Glutamatergic neuron (in vitro differentiated cells): ENCODE measurements at regions not wholly inside any gene's neighbourhood (a gene's known extent, or its start where the extent isn't known, plus 50 kb on each side); places are given as distances from the start of the nearest gene placed in this dataset.

ENCODE experiments used
- DNase-seq: peaks from one replicate; pipeline ENCODE4 v3.0.0; 2022
- H3K27ac Mint-ChIP-seq: one replicate; pipeline ENCODE4 v1.8.0; 2020; ENCODE audit warnings: mild to moderate bottlenecking, mixed read lengths, inconsistent platforms; ENCODE audit not compliant: unreplicated experiment
- H3K27me3 Mint-ChIP-seq: one replicate; pipeline ENCODE4 v1.8.0; 2020; ENCODE audit warnings: mild to moderate bottlenecking, moderate library complexity, mixed read lengths, inconsistent platforms; ENCODE audit not compliant: unreplicated experiment
- H3K36me3 Mint-ChIP-seq: one replicate; pipeline ENCODE4 v1.8.0; 2020; ENCODE audit warnings: mild to moderate bottlenecking, mixed read lengths, inconsistent platforms; ENCODE audit not compliant: unreplicated experiment
- H3K4me1 Mint-ChIP-seq: one replicate; pipeline ENCODE4 v1.8.0; 2020; ENCODE audit warnings: mild to moderate bottlenecking, low read depth, mixed read lengths, inconsistent platforms; ENCODE audit not compliant: unreplicated experiment
- H3K4me3 Mint-ChIP-seq: one replicate; pipeline ENCODE4 v1.8.0; 2020; ENCODE audit warnings: mild to moderate bottlenecking, mixed read lengths, inconsistent platforms; ENCODE audit not compliant: unreplicated experiment
- H3K9me3 Mint-ChIP-seq: one replicate; pipeline ENCODE4 v1.8.0; 2020; ENCODE audit warnings: mild to moderate bottlenecking, moderate library complexity, mixed read lengths, inconsistent platforms; ENCODE audit not compliant: unreplicated experiment
- TF ChIP-seq, protein P1 (sequence below): fragments of 200-600 bp; sonication (generic); IDR thresholded peaks from one replicate; pipeline ENCODE4 v1.5.0; 2021; ENCODE audit not compliant: partially characterized antibody, unreplicated experiment

DNA sequence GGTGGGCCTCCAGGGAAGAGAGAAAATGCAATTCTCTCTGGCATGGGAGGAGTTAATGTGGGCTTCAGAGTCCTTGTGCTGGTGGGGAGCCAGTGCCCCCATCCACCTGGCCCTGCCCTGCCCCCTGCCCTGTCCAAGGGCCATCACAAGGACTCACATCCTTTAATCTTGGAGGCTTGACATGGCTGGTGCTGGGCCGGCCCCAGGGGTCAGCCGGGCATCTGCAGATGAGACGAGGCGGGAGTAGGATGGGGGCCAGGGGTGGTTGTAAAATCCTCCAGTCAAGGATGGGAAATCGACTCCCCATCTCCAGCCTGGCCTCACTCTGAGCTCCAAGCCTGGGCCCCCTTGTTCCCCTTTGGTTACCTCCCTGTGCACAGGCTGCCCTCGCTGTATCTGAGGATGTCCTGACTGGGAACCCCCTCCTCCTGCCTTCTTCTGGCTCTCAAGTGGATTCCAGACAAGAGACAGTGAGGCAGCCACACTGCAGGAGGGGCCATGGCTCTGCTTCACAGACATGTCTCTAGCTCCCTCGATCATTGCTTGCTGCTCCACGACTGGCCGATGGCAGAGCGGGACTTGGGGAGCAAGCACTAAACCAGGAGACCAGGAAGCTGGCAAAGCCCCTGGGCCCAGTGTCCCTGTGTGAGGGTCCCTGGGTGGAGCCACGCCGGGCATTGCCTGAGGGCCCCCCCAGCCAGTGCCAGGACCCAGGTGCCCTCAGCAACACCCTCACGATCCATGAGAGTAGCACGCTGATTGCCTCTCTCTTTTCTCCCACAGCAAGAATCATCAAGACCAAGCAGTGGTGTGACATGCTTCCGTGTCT lies 1120.5 kb downstream of the BRD1 start:
- H3K4me1 Mint-ChIP-seq = no peaks in the 10 kb centered on the region
- TF ChIP-seq, protein P1, sequence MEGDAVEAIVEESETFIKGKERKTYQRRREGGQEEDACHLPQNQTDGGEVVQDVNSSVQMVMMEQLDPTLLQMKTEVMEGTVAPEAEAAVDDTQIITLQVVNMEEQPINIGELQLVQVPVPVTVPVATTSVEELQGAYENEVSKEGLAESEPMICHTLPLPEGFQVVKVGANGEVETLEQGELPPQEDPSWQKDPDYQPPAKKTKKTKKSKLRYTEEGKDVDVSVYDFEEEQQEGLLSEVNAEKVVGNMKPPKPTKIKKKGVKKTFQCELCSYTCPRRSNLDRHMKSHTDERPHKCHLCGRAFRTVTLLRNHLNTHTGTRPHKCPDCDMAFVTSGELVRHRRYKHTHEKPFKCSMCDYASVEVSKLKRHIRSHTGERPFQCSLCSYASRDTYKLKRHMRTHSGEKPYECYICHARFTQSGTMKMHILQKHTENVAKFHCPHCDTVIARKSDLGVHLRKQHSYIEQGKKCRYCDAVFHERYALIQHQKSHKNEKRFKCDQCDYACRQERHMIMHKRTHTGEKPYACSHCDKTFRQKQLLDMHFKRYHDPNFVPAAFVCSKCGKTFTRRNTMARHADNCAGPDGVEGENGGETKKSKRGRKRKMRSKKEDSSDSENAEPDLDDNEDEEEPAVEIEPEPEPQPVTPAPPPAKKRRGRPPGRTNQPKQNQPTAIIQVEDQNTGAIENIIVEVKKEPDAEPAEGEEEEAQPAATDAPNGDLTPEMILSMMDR = no peak
- peaks cover 6% of the 10 kb centered on the region for H3K36me3 Mint-ChIP-seq
- H3K9me3 Mint-ChIP-seq = peaks cover 7% of the 10 kb centered on the region
- H3K27me3 Mint-ChIP-seq = peaks cover 4% of the 10 kb centered on the region
- no peak for DNase-seq
- no peak overlapping the region for H3K4me3 Mint-ChIP-seq
- no peak overlapping the region for H3K27ac Mint-ChIP-seq

DNA sequence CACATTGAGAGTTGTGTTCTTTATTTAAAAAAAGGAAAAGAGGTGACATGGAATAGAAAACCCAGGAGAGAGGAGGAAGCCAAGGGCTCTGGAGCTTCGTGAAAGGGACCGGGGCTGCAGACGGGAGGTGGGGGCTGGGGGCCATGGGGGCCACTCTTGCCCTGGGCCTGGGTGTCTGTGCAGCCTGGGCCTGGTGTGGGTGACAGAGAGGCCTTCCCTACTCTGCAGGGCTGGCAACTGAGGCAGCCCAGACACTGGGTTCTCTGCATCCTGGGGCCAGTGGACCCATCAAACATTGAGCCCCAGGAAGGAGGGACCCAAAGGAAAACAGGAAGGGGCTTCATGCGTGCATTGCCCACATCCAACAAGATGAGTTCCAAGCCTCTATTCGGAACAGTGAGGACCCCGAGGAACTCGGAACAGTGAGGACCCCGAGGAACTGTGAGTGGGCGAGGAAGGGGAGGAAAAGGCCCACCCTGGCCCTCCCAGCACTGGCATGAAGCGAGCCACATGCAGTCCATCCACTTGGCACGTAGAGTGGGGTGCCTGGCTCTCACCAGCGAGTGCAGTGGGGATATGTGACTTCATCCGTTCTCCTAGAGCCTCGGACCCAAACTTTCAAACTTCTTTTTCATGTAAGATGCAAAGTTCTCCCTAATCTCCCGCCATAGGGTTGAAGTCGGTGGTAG lies 1121.6 kb downstream of the BRD1 start:
- H3K9me3 Mint-ChIP-seq = peaks cover 11% of the 10 kb centered on the region
- TF ChIP-seq, protein P1 = no peak
- peaks cover 7% of the 10 kb centered on the region for H3K27me3 Mint-ChIP-seq
- DNase-seq = no peak
- H3K27ac Mint-ChIP-seq = no peak overlapping the region
- no peaks in the 10 kb centered on the region for H3K4me1 Mint-ChIP-seq
- H3K36me3 Mint-ChIP-seq = peaks cover 6% of the 10 kb centered on the region
- no peak overlapping the region for H3K4me3 Mint-ChIP-seq

DNA sequence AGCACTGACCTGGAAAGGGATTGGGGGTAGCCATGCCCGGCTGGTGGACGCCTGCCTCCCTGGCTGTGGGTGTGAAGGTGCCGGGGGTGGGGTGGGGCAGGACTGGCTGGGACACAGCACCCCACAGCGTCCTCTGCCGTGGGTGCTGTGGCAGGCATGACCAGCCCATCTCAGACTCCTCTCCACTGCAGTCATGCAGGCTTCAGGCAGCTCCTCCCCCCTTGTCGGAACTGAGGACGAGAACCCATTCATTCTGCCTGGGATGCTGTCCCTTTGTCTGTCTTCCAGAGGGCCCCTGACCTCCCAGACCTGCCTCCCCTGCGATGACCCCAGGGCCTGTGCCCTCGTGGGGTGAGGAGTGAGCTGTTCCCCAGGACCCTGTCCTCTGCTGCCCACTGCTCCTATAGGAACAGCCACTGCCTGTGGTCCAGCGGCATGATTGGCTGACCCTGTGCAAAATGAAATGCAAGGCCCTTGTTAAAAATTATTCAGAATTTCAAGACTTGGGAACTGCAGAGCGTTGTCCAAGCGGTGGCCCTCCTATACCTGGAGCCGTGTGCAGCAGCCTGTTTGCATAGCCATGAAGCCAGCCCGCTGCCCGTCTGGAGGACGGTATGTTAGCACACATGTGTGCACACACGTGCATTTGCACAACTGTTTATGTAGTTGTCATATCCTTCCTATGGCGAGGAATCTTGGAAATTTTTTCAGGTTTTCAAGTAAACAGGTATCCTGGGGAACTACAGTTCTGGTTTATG lies 1122.3 kb downstream of the BRD1 start:
- Mint-ChIP-seq H3K4me1 (no peaks in the 10 kb centered on the region), H3K27me3 (peaks cover 7% of the 10 kb centered on the region), H3K9me3 (peaks cover 11% of the 10 kb centered on the region), H3K4me3 (no peak overlapping the region), H3K36me3 (peaks cover 6% of the 10 kb centered on the region), H3K27ac (no peak overlapping the region)
- TF ChIP-seq, protein P1 = no peak
- no peak for DNase-seq

DNA sequence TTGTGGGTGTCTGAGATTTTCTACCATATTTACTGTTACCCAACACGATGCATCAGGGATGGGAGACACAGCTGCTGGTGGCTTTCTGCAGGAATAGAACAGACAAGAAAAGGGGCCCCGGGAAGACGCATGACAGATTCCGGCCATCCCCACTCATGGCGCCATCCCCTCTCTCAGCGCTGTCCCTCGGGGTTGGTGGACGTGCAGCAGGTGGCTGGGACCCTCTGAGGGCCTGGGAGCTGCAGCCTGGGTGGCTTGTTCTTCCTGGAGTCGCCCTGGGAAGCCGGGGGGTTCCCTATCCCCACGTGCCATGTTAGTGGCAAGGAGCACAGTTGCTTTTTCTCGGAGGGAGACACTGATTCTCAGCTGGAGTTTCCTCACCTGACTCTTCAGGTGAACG lies 1123.3 kb downstream of the BRD1 start:
- no peak for DNase-seq
- Mint-ChIP-seq H3K4me3 (no peak overlapping the region), H3K27me3 (peaks cover 10% of the 10 kb centered on the region), H3K27ac (no peak overlapping the region), H3K36me3 (peaks cover 6% of the 10 kb centered on the region), H3K9me3 (peaks cover 16% of the 10 kb centered on the region), H3K4me1 (peaks cover 2% of the 10 kb centered on the region)
- TF ChIP-seq, protein P1 = no peak
